H1 (cell line): ENCODE measurements at regions not wholly inside any gene's neighbourhood (a gene's known extent, or its start where the extent isn't known, plus 50 kb on each side); places are given as distances from the start of the nearest gene placed in this dataset.
A peak's percentile ranks its signal among the peaks of the same experiment; 100 is the strongest.

ENCODE experiments used
- CTCF ChIA-PET: fragments of 300-600 bp; sonication (Branson Sonifier 250); formaldehyde crosslinking; loops from one replicate; lab custom pipeline; 2021; ENCODE audit not compliant: partially characterized antibody; lab: Charles Lee
- POLR2A ChIA-PET: fragments of 300-600 bp; sonication (Branson Sonifier 250); formaldehyde crosslinking; loops from one replicate; lab custom pipeline; 2021; ENCODE audit warnings: inconsistent platforms; ENCODE audit not compliant: partially characterized antibody; lab: Charles Lee
- DNase-seq, 2 experiments: peaks; one replicate each; pipeline versions ENCODE4 v3.0.0 to v3.0.0-alpha.2; 2010 to 2022; ENCODE audit warnings: low spot score in 2 of 2, low read depth in 1 of 2, mixed read lengths in 1 of 2
- FAIRE-seq: peaks from 2 replicates; lab custom pipeline; 2011; peaks lifted over from hg19 to GRCh38; lab: Jason Lieb, UNC
- H2AFZ ChIP-seq: 2 replicates; pipeline ENCODE4 v1.8.1; 2012; ENCODE audit warnings: low read length, inconsistent platforms
- H2AK5ac ChIP-seq: 2 replicates; pipeline ENCODE4 v1.6.1; 2013; ENCODE audit warnings: low read depth, low read length
- H2BK120ac ChIP-seq: replicated peaks from 2 replicates; pipeline ENCODE3; 2013; ENCODE audit warnings: low read depth, low read length, inconsistent platforms
- H2BK12ac ChIP-seq: 2 replicates; pipeline ENCODE4 v1.6.1; 2013; ENCODE audit warnings: low read depth, low read length
- H2BK15ac ChIP-seq: 2 replicates; pipeline ENCODE4 v1.6.1; 2013; ENCODE audit warnings: low read length
- H2BK20ac ChIP-seq: 2 replicates; pipeline ENCODE4 v1.6.1; 2013; ENCODE audit warnings: low read length
- H2BK5ac ChIP-seq: 2 replicates; pipeline ENCODE4 v1.6.1; 2013; ENCODE audit warnings: low read depth, low read length
- H3K14ac ChIP-seq: 2 replicates; pipeline ENCODE4 v1.6.1; 2013; ENCODE audit warnings: inconsistent platforms; ENCODE audit not compliant: insufficient read length
- H3K18ac ChIP-seq: 2 replicates; pipeline ENCODE4 v1.6.1; 2013; ENCODE audit warnings: low read length; ENCODE audit errors: extremely low read depth
- H3K23ac ChIP-seq: 2 replicates; pipeline ENCODE4 v1.6.1; 2013; ENCODE audit warnings: inconsistent platforms; ENCODE audit not compliant: insufficient read length
- H3K23me2 ChIP-seq: 2 replicates; pipeline ENCODE4 v1.6.1; 2013; ENCODE audit warnings: low read depth, low read length
- H3K27ac ChIP-seq: 2 replicates; pipeline ENCODE4 v1.6.1; 2011; ENCODE audit warnings: low read depth, low read length, inconsistent platforms
- H3K27me3 ChIP-seq, 4 experiments: replicated peaks in 1 of 4; 1 replicate in 1 of 4; 2 replicates in 3 of 4; pipeline versions ENCODE4 v1.6.1 to v1.8.1; 2011 to 2013; ENCODE audit warnings: low read length in 3 of 4, mild to moderate bottlenecking in 3 of 4, inconsistent platforms in 2 of 4, mixed read lengths in 2 of 4, moderate library complexity in 1 of 4; ENCODE audit not compliant: control insufficient read depth in 3 of 4, insufficient read depth in 3 of 4; ENCODE audit errors: extremely low read depth in 1 of 4
- H3K36me3 ChIP-seq, 4 experiments: 2 replicates each; pipeline versions ENCODE4 v1.6.1 to v1.8.1; 2011 to 2013; ENCODE audit warnings: mild to moderate bottlenecking in 4 of 4, low read length in 3 of 4, moderate library complexity in 2 of 4, control low read depth in 1 of 4, inconsistent platforms in 1 of 4; ENCODE audit not compliant: insufficient read depth in 4 of 4, control insufficient read depth in 2 of 4
- H3K4ac ChIP-seq: replicated peaks from 2 replicates; pipeline ENCODE3; 2013; ENCODE audit warnings: low read length, low read depth, mixed read lengths, inconsistent platforms; ENCODE audit not compliant: insufficient read length
- H3K4me1 ChIP-seq, 4 experiments: replicated peaks in 1 of 4; 1 replicate in 1 of 4; 2 replicates in 3 of 4; pipeline versions ENCODE4 v1.6.1 to v1.8.1; 2011 to 2013; ENCODE audit warnings: low read length in 3 of 4, inconsistent platforms in 2 of 4, mixed read lengths in 1 of 4; ENCODE audit not compliant: insufficient read depth in 4 of 4, control insufficient read depth in 3 of 4
- H3K4me2 ChIP-seq, 2 experiments: 2 replicates each; pipeline versions ENCODE4 v1.6.1 to v1.8.1; 2011 to 2013; ENCODE audit warnings: low read depth in 2 of 2, low read length in 2 of 2, control low read depth in 1 of 2, inconsistent platforms in 1 of 2, mild to moderate bottlenecking in 1 of 2; ENCODE audit not compliant: insufficient read depth in 1 of 2
- H3K4me3 ChIP-seq, 4 experiments: fragments of 200-600, 300-600 bp in 1 of 4; sonication (generic), shearing (Covaris generic), sonication (Bioruptor Twin) in 1 of 4; 2 replicates each; pipeline versions ENCODE4 v1.5.1 to v1.8.1; 2011 to 2016; ENCODE audit warnings: low read length in 4 of 4, low read depth in 3 of 4, control low read depth in 2 of 4, inconsistent platforms in 2 of 4, mild to moderate bottlenecking in 2 of 4, mixed read lengths in 1 of 4, moderate library complexity in 1 of 4; ENCODE audit not compliant: insufficient read depth in 2 of 4; ENCODE audit errors: extremely low read depth in 1 of 4
- H3K56ac ChIP-seq: replicated peaks from 2 replicates; pipeline ENCODE3; 2013; ENCODE audit warnings: low read depth, mild to moderate bottlenecking, mixed read lengths, low read length, inconsistent platforms; ENCODE audit not compliant: insufficient read length
- H3K79me1 ChIP-seq: 2 replicates; pipeline ENCODE4 v1.6.1; 2013; ENCODE audit warnings: low read depth, low read length, control low read depth
- H3K79me2 ChIP-seq, 2 experiments: 2 replicates each; pipeline versions ENCODE4 v1.6.1 to v1.8.1; 2012 to 2013; ENCODE audit warnings: low read length in 2 of 2, mild to moderate bottlenecking in 2 of 2, inconsistent platforms in 1 of 2; ENCODE audit not compliant: insufficient read depth in 2 of 2, control insufficient read depth in 1 of 2
- H3K9ac ChIP-seq, 4 experiments: replicated peaks in 1 of 4; 1 replicate in 1 of 4; 2 replicates in 3 of 4; pipeline versions ENCODE4 v1.6.1 to v1.8.1; 2011 to 2013; ENCODE audit warnings: low read depth in 3 of 4, low read length in 3 of 4, control low read depth in 2 of 4, mild to moderate bottlenecking in 2 of 4, moderate library complexity in 2 of 4, inconsistent platforms in 1 of 4; ENCODE audit errors: extremely low read depth in 1 of 4
- H3K9me3 ChIP-seq, 2 experiments: 2 replicates each; pipeline versions ENCODE4 v1.6.1 to v1.8.1; 2012 to 2013; ENCODE audit warnings: mild to moderate bottlenecking in 2 of 2, moderate library complexity in 2 of 2, control low read depth in 1 of 2, inconsistent platforms in 1 of 2, low read depth in 1 of 2, low read length in 1 of 2, mixed read lengths in 1 of 2; ENCODE audit not compliant: insufficient read depth in 2 of 2
- H4K20me1 ChIP-seq, 2 experiments: replicated peaks in 1 of 2; 2 replicates each; pipeline versions ENCODE3 to v1.8.1; 2011 to 2013; ENCODE audit warnings: inconsistent platforms in 2 of 2, low read length in 2 of 2, mild to moderate bottlenecking in 1 of 2; ENCODE audit not compliant: insufficient read depth in 2 of 2, control insufficient read depth in 1 of 2
- H4K5ac ChIP-seq: 2 replicates; pipeline ENCODE4 v1.6.1; 2013; ENCODE audit warnings: low read length, low read depth, mixed read lengths, inconsistent platforms; ENCODE audit not compliant: insufficient read length
- H4K8ac ChIP-seq: 2 replicates; pipeline ENCODE4 v1.8.0; 2013; ENCODE audit warnings: mild to moderate bottlenecking, moderate library complexity, low read length, inconsistent platforms; ENCODE audit not compliant: insufficient read depth; ENCODE audit errors: extremely low read depth
- H4K91ac ChIP-seq: replicated peaks from 2 replicates; pipeline ENCODE3; 2013; ENCODE audit warnings: low read length, mixed read lengths, inconsistent platforms; ENCODE audit not compliant: insufficient read length
- CEBPB ChIP-seq: IDR thresholded peaks from 2 replicates; pipeline ENCODE4 v1.6.1; 2012; ENCODE audit warnings: low read depth, low read length
- CTCF ChIP-seq, 3 experiments: IDR thresholded peaks; 1 replicate in 2 of 3; 2 replicates in 1 of 3; pipeline versions ENCODE4 v1.5.1 to v1.6.1; 2011; ENCODE audit warnings: low read length in 3 of 3, mild to moderate bottlenecking in 3 of 3, inconsistent platforms in 2 of 3, low read depth in 1 of 3, moderate library complexity in 1 of 3; ENCODE audit not compliant: insufficient read depth in 1 of 3; ENCODE audit errors: control extremely low read depth in 1 of 3
- FOSL1 ChIP-seq: IDR thresholded peaks from 2 replicates; pipeline ENCODE4 v1.6.1; 2011; ENCODE audit warnings: mild to moderate bottlenecking, low read depth, low read length, moderate library complexity; ENCODE audit not compliant: insufficient read depth
- RAD21 ChIP-seq, 2 experiments: IDR thresholded peaks in 1 of 2; conservative IDR thresholded peaks in 1 of 2; 2 replicates each; pipeline ENCODE4 v1.6.1; 2011; ENCODE audit warnings: low read depth in 2 of 2, low read length in 2 of 2, improper control_type of control experiment in 1 of 2, inconsistent platforms in 1 of 2, mild to moderate bottlenecking in 1 of 2, moderate library complexity in 1 of 2
- WGBS, 2 experiments: shearing (Covaris generic) in 1 of 2; methylation state at CpG; one replicate each; pipeline versions ENCODE4 v1.1.6 to v1.1.7; 2013 to 2015; ENCODE audit warnings: low lambda C conversion rate in 2 of 2, mixed read lengths in 2 of 2, inconsistent platforms in 1 of 2, low coverage in 1 of 2, missing lambda C conversion rate in 1 of 2; ENCODE audit not compliant: insufficient replicate concordance in 2 of 2, insufficient coverage in 1 of 2, insufficient read length in 1 of 2; ENCODE audit errors: extremely low coverage in 1 of 2, missing lambda C conversion rate in 1 of 2; 5-methylcytosine and 5-hydroxymethylcytosine counted together

- no peak overlapping the region for H3K4me2 ChIP-seq
- H3K36me3 ChIP-seq = no peaks in the 10 kb centered on the region
- ChIA-PET CTCF (interaction anchor here (1.0 to 1.5 kb wide), 4 partner anchors 10 to 98 kb away, joined by 3 to 9 read pairs (median 4); no protein-coding TSS in a partner anchor), POLR2A (no interaction called here)
- H4K20me1 ChIP-seq = no peaks in the 10 kb centered on the region
- H4K8ac ChIP-seq = no peak overlapping the region
- H4K5ac ChIP-seq = no peak overlapping the region
- no peak overlapping the region for H2BK20ac ChIP-seq
- H2BK5ac ChIP-seq = no peak overlapping the region
- H3K9ac ChIP-seq = no peak overlapping the region
- no peak overlapping the region for H3K27ac ChIP-seq
- no peak overlapping the region for H2AFZ ChIP-seq
- no peak overlapping the region for H3K14ac ChIP-seq
- no peak overlapping the region for H3K23ac ChIP-seq
- DNase-seq (no peak), FAIRE-seq (peak; percentile 98)
- peaks cover 0 to 2% of the 10 kb centered on the region in 2 experiments; a peak in 1 of 4 replicates for H3K9me3 ChIP-seq
- H3K4me1 ChIP-seq = no peaks in the 10 kb centered on the region
- H3K4ac ChIP-seq = no peak overlapping the region
- H3K27me3 ChIP-seq = no peaks in the 10 kb centered on the region; a peak in 1 of 7 replicates
- H3K56ac ChIP-seq = no peak overlapping the region
- H3K4me3 ChIP-seq = no peak overlapping the region
- no peak overlapping the region for H2BK15ac ChIP-seq
- TF ChIP-seq FOSL1 (no peak), RAD21 (IDR thresholded peaks at IDR 0.05 in 1 of 2, conservative IDR thresholded peaks at IDR 0.05 in 1 of 2; ENCODE audit: low read depth in 2 of 2, low read length in 2 of 2) (peak; percentile 68 to 71), CTCF (IDR thresholded peaks at IDR 0.05; ENCODE audit: control extremely low read depth in 1 of 3, insufficient read depth in 1 of 3, low read depth in 1 of 3, low read length in 3 of 3) (peak in 2 of 3 experiments; percentile 64 to 73; a peak in 3 of 4 replicates), CEBPB (no peak)
- H3K23me2 ChIP-seq = no peaks in the 10 kb centered on the region
- H4K91ac ChIP-seq = no peak overlapping the region
- no peak overlapping the region for H2BK120ac ChIP-seq
- H3K79me2 ChIP-seq = no peaks in the 10 kb centered on the region
- no peak overlapping the region for H2BK12ac ChIP-seq
- H2AK5ac ChIP-seq = no peak overlapping the region
- no peaks in the 10 kb centered on the region for H3K79me1 ChIP-seq
- WGBS, 2 experiments = 67% methylated on average over 13 of the region's 14 CpGs; no CpG with 5 or more reads in 1 of the 2 experiments
- no peak overlapping the region for H3K18ac ChIP-seq
Measured at GRCh38 chr11:59283825-59284772, 71.4 kb upstream of the MPEG1 start.
